GM12892 (cell line): ENCODE measurements at regions not wholly inside any gene's neighbourhood (a gene's known extent, or its start where the extent isn't known, plus 50 kb on each side); places are given as distances from the start of the nearest gene placed in this dataset.

ENCODE experiments used
- DNase-seq: peaks from one replicate; pipeline ENCODE4 v3.0.0; 2011; ENCODE audit not compliant: insufficient read length
- FAIRE-seq: peaks from 2 replicates; lab custom pipeline; 2011; peaks lifted over from hg19 to GRCh38; lab: Jason Lieb, UNC
- POLR2A ChIP-seq: IDR thresholded peaks from 2 replicates; pipeline ENCODE4 v1.6.1; 2011; ENCODE audit warnings: low read depth, low read length, control low read depth
- POLR2AphosphoS5 ChIP-seq: IDR thresholded peaks from 2 replicates; pipeline ENCODE4 v1.6.1; 2011; ENCODE audit warnings: low read depth, low read length, control low read depth
- TAF1 ChIP-seq: IDR thresholded peaks from 2 replicates; pipeline ENCODE4 v1.6.1; 2011; ENCODE audit warnings: low read depth, mild to moderate bottlenecking, control low read depth, low read length, borderline replicate concordance

DNA sequence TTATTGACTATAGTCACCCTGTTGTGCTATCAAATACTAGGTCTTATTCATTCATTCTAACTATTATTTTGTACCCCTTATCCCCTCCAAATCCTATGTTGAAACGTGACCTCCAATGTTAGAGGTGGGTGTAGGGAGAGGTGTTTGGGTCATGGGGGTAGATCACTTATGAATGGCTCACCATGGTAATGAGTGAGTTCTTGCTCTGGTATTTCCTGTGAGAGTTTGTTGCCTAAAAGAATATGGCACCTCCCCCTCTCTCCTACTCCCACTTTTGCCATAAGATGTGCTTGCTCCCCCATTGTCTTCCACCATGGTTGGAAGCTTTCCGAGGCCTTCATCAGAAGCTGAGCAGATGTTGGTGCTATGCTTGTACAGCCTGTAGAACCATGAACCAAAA lies 59.3 kb upstream of the BRD7 start:
- no peak for TF ChIP-seq TAF1
- TF ChIP-seq POLR2A: no peak
- no peak for TF ChIP-seq POLR2AphosphoS5
- no peak for DNase-seq
- no peak for FAIRE-seq

DNA sequence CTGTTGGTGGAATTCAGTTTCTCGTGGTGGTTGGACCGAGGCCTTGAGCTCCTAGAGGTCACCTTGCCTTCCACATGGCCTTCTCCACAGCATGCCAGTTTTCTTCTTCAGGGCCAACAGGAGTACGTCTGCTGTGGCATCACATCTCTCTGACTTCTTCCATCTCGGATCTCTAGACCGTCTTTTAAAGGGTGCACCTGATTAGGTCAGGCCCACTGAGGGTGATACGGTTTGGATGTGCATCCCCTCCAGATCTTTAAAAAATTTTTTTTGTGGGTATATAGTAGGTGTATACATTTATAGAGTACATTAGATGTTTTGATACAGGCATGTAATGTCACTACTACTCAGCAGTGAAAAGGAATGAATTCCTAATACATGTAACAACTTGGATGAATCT lies 58.3 kb upstream of the BRD7 start:
- no peak for FAIRE-seq

DNA sequence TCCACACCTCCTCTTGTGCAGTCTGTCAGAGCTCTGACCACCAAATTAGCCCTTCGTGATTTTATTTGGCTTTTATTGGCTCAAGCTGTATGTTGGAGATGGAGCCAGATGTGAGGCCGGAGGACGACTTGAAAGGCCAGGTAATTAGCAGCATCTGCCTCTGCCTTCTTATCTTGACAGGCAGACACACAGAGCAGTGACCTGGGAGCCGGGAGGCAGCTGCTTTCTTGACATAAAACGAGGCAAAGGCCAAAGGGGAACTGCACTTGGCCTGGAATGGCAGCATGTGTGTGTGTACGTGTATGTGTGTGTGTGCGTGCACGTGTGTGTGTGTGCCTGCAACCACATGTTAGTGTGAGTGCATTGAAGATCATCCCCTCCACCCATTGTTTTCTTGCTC lies 56.9 kb upstream of the BRD7 start:
- FAIRE-seq: no peak
- no peak for DNase-seq
- TF ChIP-seq TAF1: no peak
- TF ChIP-seq POLR2A: no peak
- TF ChIP-seq POLR2AphosphoS5: no peak

More for the DNA sequence above, 58.3 kb upstream of the BRD7 start:
- DNase-seq: no peak
- TF ChIP-seq TAF1: no peak
- TF ChIP-seq POLR2A: no peak
- no peak for TF ChIP-seq POLR2AphosphoS5

DNA sequence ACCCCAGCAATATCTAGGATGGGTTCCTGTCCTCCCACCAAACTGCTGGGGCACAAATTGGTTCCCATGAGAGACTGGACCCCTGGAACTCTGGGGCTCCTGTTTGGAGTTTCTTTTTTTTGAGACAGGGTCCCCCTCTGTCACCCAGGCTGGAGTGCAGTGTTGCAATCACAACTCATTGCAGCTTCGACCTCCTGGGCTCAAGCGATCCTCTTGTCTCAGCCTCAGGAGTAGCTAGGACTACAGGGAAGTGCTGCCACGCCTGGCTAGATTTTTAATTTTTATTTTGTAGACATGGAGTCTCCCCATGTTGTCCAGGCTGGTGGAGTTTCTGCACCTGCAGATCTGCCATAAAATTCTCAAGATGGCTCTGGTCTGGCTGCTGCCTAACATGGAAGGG lies 56.3 kb upstream of the BRD7 start:
- FAIRE-seq (no peak), DNase-seq (no peak)
- TF ChIP-seq POLR2A: no peak
- TF ChIP-seq TAF1: no peak
- TF ChIP-seq POLR2AphosphoS5: no peak

DNA sequence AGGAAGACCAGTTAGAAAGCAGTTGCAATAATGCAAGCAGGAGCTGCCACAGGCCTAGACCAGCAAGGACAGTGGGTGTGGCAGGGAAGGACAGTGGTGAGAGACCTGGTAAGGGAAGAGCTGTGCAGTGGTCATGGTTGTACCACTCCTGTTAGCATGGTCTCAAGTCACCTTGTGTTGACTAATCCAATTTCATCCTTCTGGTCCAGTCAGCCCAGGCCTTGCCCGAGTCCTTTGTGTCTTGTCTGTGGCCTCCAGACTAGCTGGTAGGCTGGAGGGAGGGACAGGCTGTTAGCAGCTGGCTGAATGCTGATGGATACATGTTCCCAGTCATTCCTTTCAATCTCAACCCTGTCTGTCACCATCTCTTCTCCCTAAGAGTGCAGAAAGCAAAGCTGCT lies 54.1 kb upstream of the BRD7 start:
- DNase-seq (no peak), FAIRE-seq (no peak)
- TF ChIP-seq TAF1 (no peak), POLR2AphosphoS5 (no peak), POLR2A (no peak)

DNA sequence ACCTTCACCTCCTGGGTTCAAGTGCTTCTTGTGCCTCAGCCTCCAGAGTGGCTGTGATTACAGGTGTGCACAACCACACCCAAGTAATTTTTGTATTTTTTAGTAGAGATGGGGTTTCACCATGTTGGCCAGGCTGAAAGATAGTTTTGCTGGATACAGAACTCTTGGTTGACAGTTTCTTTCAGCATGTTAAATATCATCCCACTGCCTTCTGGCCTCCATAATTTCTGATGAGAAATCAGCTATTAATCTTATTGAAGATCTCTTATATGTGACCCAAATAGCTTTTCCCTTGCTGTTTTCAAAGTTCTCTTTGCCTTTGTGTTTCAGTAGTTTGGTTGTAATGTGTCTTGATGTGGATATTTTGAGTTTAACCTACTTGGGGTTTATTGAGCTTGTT lies 50.3 kb upstream of the BRD7 start:
- DNase-seq (no peak), FAIRE-seq (no peak)
- TF ChIP-seq POLR2AphosphoS5 (no peak), POLR2A (no peak), TAF1 (no peak)
